HG03469 (cell line): ENCODE measurements at regions not wholly inside any gene's neighbourhood (a gene's known extent, or its start where the extent isn't known, plus 50 kb on each side); places are given as distances from the start of the nearest gene placed in this dataset.
"Not testable (repeated sequence)": the region's sequence is repeated elsewhere in the genome, so short reads cannot be mapped to it uniquely, and the experiment has no call there.

Experiments used
- ATAC-seq: cut with Tn5 transposase; IDR thresholded peaks from one replicate; pipeline ENCODE4 v1.9.1; 2021; ENCODE audit warnings: mild to moderate bottlenecking, moderate library complexity, moderate number of reproducible peaks; ENCODE audit not compliant: unreplicated experiment

DNA sequence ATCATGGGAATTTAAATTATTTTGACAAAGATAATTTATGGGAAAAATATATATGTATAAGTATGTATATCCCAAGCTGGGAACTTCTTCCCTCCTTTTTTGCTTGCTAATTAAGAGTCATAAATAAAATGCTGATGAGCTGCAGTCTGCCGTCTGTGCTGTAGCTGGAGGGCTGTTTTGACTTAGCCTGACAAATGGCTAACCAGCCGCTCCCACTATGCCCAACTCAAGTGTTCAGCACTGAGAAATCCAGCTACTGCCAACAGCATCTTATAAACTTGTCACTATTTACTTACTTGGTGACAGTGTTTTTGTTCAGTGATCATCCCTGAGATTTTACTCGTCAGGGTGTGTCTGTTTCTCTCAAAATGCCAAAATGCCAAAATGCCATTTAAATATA is 171.2 kb upstream of the PGRMC2 start:
- ATAC-seq: no peak

DNA sequence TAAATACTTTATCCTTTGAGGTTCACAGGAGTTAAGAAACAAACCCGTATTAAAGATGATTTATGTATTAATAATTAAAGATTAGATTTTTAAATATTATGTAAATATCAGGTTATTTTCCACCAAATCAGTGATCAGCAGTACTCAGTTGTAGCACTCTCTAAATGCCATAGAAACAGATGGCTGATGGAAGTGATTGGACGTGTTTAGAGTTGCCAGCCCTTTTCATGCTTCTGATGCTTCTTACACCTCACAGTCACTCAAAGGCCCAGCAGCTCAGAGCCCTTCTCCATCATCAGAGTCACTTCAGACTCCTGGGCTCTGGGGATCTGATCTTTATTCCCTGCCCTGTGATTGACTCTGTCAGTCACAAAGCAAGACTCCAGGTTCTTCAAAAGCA is 170.1 kb upstream of the PGRMC2 start:
- ATAC-seq: no peak

DNA sequence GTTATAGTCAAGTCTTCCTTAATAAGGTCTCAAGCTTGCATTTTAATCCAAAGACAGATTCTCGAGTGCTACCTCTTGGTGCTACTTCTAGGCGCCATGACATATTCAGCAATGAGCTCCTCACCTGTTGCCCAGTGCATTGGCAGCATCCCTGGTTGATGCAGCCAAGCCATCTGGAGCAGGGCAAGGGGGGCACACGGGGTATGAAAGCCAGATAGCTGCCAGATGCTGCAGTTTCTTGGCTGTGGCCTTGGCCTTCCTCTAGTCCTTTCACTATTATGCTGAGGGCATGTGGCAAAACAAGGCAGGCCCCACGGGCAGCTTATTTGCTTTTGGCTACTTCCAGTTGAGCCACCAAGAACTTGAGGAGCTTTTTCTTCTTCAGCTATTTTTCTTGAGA is 168.6 kb upstream of the PGRMC2 start:
- ATAC-seq: no peak

DNA sequence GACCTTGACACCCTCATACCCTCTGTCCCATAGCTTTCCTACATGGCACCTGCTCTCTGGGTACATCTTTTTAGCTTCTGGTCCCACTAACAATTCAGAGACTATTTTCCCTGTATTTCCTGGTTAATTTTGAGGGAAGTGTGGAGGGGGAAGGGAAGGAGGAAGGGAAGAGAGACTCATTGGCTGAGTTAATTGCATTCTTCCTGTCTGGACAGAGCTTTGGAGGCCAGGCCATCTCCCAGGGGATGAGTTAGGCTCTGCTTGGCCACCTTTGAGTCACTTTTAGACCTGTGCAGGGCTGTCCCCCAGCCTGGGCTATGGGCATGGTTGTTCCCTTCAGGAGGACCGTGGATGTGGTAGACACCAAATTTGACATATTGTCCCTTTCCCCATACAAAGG is 167.9 kb upstream of the PGRMC2 start:
- ATAC-seq: no peak

DNA sequence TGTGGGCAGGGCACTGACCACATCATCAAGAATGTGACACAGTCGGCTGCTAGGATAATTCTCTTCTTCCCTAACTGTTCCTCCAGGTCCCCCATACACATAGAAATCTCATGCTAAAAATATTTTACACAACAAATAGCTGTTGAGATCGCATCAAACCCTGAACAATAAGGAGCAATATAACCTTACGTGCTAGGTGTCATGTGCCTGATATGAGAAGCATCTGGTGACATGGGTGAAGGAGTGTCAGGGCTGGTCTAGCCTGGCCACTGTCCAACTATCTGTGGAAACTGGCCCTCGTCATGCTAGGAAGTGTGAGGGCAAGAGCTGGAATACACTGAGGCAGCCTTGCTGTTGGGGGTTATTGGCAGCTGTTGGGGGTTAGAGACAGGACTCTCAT is 167.3 kb upstream of the PGRMC2 start:
- ATAC-seq: no peak

DNA sequence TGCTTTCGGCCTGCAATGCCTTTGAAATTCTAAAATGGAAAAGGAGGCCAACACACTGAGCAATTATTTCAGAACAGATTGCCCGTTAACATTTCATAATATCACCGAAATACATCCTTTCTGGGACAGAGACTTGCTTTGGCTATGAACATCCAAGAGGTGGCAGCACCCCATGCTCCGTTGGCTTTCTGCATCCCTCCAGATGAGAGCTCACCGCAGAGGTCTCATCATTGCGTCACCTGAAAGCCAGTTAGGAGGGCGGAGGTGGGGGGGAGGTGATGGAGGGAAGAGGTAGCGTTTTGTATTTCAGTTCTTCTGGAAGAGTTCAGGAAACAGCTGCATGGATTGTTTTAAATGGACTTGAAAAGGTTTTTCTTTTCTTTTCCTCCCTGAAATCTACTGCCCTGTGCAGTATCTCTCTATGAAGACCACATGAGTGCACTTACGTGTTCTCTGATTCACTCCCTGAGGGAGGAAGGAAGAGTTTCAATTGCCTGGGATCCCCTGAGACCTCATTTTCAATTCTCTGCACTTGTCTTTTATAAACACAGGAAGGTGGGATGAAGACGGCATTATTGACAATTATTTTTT is 166.8 kb upstream of the PGRMC2 start:
- peak; percentile 96 for ATAC-seq

DNA sequence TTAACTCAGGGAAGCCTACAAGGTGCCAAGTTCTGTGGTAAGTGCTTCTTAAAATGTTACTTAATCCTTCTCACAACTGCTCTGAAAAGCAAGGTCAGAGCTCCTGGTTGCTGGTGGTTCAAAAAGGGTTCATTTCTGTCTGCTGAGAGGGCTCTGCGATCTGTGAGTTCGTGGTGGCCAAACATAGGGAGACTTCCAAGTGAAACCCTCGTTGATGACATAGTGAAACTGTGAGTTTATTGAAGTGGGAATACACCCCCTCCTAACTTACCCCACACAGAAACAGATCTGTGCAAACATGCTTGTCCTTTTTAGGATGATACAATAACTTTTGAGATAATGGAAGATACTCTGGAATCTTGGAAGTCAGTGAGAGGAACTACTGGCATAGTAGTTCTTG is 164.8 kb upstream of the PGRMC2 start:
- ATAC-seq: no peak

DNA sequence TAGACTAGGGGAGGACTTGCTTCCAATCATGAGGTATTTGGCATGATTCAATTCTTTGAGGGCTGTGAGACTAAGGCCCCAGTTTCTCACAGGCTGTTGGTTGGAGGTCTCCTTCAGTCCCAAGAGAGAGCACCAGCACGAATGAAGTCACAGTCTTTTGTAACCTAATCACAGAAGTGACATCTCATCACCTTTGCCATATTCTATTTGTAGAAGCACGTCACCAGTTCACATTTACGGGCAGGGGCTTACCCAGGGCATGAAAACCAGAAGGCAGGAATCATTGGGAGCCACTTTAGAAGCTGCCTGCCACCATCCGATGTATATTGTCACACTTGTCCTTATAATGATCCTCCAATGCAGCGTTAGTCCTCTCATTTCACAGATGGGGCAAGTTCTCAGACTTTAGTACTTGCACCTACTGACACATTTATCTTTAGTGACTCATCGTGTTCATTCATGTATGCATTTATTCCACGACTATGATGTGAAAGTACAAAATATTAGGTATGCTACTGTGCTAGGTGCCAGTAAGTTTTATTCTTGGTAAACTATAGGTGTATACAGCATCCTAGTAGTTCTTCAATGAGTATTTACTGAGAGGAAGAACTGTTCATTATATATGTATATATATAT is 163.8 kb upstream of the PGRMC2 start:
- ATAC-seq: no peak

DNA sequence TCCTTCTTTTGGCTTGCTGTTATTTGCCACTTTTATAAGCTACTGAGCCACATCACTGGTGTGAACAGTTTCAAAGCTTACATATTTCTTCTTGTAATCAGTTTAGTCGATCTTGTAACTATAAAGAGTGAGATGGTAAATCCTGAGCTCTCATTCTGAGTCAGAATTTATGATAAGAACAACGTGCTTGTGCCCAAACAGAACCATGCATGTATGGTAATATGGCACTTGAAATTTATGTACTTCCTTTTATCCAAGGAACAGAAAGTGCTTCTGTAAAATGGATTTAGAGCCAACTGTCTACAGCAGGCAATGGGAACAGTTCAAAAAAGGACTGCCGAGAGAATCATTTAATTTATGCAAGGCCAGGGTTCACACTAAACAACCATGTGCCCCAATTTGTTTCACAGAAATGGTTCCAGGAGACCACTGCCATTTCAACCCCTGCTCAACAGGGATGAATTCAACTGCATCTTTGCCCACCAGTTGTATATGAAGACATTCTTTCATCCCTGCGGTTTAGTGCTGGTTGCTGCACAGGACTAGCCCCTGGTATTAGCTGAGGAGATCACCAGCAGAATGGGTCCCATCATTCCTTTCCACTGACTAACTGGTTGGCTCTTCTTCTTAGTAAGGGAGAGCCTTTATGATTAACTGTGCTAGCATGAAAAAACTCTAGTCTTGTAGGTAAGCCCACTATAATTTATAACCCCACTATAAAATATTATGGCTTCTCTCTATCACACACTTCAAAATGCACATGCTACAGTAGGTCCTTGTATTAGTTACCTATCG is 162.9 kb upstream of the PGRMC2 start:
- ATAC-seq: no peak

DNA sequence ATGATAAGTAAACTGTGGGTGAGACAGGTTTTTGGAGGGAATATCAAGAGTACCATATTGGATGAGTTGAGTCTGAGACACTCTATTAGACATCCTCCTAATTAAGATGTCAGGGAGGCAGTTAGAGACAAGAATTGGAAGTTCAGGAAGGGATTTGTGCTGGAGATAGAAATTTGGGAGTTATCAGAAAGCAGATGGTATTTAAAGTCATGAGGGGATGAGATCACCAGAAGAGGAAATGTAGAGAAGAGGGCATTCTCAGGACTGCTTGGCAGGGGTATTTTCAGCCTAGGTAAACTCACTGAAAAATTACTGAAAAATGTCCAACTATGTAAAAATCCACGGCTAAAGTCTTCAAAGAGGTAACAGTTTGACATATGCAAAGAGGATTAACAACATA is 161.6 kb upstream of the PGRMC2 start:
- no peak for ATAC-seq

DNA sequence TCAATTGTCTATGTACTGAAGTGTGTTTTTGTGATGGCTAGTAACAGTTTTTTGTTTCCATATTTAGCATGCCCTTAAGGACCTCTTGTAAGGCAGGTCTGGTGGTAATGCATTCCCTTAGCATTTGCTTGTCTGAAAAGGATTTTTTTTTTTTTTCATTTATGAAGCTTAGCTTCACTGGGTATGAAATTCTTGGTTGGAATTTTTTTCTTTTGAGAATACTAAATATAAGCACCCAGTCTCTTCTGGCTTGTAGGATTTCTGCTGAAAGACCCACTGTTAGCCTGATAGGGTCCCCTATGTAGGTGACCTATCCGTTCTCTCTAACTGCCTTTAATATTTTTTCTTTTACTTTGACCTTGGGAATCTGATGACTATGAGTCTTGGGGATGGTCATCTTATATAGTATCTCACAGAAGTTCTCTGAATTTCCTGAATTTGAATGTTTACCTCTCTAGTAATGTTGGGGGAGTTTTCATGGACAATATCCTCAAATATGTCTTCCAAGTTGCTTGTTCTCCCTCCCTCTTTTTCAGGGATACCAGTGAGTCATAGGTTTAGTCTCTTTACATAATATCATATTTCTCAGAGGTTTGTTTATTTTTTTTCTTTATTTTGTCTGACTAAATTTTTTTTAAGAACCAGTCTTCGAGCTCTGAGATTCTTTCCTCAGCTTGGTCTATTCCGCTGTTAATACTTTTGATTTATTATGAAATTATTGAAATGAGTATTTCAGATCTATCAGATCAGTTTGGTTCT is 157.1 kb upstream of the PGRMC2 start:
- ATAC-seq: no peak

DNA sequence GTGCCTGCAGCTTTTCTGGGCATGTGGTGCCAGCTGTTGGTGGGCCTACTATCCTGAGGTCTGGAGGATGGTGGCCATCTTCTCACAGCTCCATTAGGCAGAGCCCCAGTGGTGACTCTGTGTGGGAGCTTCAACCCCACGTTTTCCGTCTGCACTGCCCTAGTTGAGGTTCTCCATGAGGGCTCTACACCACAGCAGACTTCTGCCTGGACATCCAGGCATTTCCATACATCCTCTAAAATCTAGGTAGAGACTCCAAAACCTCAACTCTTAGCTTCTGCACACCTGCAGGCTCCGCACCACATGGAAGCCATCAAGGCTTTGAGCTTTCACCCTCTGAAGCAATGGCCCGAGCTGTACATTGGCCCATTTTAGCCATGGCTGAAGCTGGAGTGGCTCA is 153.3 kb upstream of the PGRMC2 start:
- no peak for ATAC-seq

DNA sequence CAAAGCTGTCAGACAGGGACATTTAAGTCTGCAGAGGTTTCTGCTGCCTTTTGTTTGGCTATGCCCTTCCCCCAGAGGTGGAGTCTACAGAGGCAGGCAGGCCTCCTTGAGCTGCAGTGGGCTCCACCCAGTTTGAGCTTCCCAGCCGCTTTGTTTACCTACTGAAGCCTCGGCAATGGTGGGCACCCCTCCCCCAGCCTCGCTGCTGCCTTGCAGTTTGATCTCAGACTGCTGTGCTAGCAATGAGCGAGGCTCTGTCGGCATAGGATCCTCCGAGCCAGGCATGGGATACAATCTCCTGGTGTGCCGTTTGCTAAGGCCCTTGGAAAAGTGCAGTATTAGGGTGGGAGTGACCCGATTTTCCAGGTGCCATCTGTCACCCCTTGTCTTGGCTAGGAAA is 149.4 kb upstream of the PGRMC2 start:
- not testable (repeated sequence) for ATAC-seq

DNA sequence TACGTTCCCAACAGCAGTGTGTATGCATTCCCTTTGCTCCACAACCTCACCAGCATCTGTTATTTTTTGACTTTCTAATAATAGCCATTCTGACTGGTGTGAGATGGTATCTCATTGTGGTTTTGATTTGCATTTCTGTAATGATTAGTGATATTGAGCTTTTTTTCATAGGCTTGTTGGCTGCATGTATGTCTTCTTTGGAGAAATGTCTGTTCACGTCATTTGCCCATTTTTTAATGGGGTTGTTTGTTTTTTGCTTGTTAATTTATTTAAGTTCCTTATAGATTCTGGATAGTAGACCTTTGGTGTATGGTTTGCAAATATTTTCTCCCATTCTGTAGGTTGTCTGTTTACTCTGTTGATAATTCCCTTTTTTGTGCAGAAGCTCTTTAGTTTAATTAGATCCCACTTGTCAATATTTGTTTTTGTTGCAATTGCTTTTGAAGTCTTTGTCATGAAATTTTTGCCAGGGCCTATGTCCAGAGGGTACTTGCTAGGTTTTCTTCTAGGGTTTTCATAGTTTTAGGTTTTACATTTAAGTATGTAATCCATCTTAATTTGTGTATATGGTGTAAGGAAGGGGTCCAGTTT is 141.5 kb upstream of the PGRMC2 start:
- ATAC-seq: not testable (repeated sequence)

DNA sequence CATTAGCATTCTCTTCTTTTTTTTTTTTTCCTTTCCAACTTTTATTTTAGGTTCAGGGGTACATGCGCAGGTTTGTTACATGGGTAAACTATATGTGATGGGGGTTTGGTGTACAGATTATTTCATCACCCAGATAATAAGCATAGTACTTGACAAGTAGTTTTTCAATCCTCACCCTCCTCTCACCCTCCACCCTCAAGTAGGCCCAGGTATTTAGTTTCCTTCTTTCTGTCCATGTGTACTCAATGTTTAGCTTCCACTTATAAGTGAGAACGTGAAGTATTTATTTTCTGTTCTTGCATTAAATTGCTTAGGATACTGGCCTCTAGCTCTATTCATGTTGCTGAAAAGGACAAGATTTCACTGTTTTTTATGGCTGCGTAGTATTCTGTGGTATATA is 140.8 kb upstream of the PGRMC2 start:
- ATAC-seq: no peak

DNA sequence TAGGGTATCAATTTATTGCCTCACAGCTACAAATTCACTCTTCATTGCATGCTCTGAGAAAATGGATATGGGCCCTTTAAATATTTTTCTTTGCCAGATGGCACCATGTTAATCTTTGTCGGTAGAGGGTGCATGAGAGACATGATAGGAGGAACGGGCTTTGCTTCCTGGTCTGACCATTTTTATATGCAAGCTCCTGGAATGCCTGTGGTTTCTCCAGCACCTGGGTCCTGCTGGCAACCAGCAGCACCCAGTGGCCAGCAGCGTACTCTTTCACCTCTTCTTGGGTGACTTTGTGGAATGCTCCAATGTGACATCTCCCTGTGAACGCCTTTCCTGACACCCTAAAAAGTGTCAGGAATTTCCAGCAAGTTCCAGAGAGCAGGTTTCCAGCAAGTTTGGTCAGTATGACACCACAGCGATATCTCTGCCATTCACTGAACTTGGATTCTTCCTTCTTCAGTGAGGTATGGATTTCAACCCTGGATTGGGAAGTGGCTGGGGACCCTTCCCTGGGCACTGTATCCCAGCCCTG is 140.3 kb upstream of the PGRMC2 start:
- ATAC-seq: no peak

DNA sequence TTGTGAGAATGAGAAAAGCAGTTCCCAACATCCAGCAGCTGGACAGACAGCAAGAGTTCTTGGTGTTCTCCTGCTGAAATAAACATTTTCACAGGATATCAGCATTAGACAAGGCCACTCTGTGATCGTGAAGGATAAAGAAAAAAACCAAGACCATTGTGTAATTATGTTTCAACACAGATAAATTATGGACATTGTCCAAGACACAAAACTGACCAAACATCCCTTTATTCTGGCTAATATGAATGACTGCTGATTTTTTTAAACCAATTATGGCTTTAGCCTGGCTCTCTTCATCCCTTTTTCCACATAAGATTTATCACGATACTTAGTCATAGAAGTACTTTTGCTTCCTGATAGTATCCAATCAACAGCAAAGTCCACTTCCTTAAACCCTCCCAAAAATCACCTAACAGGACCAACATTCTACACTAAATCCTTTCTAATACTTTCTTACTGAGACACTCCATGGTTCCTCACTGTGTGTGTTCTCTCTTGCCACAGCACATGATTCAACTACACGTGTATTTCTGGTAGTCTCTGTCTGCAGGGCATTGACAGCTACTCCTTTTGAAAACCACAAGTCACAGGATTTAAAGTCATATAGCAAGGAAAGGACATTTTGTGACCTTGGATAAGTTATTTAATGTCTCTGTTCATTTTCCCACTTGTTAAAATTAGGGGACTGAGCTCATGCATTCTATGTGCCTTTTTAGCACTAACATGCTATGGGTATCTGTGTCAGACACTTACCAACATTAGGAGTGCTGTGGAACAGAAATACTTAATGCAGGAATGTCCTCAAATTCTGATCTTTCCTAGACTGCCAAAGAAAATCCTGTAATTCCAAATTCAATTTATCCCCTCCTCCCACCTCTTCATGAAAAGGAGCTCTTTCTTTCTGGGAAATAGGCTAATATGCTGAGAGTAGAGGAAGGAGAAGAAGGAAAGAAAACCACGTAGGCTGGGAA is 137.2 kb upstream of the PGRMC2 start:
- ATAC-seq: no peak

DNA sequence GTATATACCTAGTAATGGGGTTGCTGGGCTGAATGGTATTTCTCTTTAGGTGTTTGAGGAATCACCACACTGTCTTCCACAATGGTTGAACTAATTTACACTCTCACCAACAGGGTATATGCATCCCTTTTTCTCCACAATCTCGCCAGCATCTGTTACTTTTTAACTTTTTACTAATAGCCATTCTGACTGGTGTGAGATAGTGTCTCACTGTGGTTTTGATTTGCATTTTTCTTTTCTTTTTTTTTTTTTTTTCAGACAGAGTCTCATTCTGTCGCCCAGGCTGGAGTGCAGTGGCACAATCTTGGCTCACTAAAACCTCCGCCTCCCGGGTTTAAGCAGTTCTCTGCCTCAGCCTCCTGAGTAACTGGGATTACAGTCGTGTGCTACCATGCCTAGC is 134.7 kb upstream of the PGRMC2 start:
- peak; percentile 41 for ATAC-seq

DNA sequence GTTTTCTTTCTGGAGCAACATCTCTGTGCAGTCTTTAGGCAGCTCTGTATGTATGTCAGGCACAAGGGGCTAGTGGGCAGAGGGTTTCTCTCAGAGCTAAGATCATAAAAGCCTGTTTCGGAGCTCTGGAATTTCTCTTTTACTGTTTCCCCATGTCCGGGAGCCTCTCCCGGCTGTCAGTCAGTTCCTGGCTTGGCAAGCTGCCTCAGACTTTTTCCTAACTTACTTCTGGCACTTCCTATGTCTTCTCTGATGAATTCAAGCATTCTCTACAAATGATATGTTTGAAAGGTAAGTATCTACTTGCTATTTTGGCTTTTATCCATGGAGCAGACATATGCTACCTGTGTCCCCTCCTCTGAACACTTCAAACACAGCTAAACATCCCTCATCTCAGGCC is 129.3 kb upstream of the PGRMC2 start:
- ATAC-seq: no peak

DNA sequence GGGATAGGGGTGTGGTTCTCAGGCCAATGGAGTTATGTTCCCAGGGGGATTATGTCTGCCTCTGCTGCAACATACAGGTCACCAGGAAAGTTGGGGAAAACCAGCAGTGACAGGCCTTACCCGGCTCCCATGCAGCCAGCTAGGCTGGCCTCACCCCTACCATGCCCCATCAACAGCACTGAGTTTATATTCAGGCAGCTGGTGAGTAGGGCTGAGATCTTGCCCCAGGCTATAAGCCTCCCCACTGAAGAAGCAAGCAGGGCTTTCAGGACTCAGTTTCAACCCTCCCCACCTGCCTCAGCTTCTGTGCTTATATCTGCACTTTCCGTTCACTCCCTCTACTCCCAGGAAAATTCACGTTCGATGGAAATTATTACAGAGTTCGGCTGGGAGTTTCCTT is 122.4 kb upstream of the PGRMC2 start:
- ATAC-seq: no peak
